GM13977 (cell line): ENCODE measurements at regions not wholly inside any gene's neighbourhood (a gene's known extent, or its start where the extent isn't known, plus 50 kb on each side); places are given as distances from the start of the nearest gene placed in this dataset.

ENCODE experiments used
- DNase-seq: peaks from one replicate; pipeline ENCODE4 v3.0.0; 2012; ENCODE audit warnings: low spot score
- in situ Hi-C: fragments of 300-500 bp; cut with MboI; formaldehyde crosslinking; loops from one replicate; pipeline ENCODE4 v1.12.0; 2022; ENCODE audit warnings: low sequenced_read_pairs, low pct_unique_long_range_greater_than_20kb, mixed read lengths, inconsistent platforms; ENCODE audit not compliant: unreplicated experiment
- TF ChIP-seq, protein P1 (sequence below): IDR thresholded peaks from 2 replicates; pipeline ENCODE4 v1.5.1; 2012; ENCODE audit warnings: mild to moderate bottlenecking, control low read depth; ENCODE audit not compliant: insufficient read depth; ENCODE audit errors: extremely low read depth, missing control alignments

GRCh38 chr22:34866081-34866480 lies 199.9 kb upstream of the ISX start:
- DNase-seq, result no peak

GRCh38 chr22:34866495-34867131 lies 199.3 kb upstream of the ISX start:
- TF ChIP-seq, protein P1, sequence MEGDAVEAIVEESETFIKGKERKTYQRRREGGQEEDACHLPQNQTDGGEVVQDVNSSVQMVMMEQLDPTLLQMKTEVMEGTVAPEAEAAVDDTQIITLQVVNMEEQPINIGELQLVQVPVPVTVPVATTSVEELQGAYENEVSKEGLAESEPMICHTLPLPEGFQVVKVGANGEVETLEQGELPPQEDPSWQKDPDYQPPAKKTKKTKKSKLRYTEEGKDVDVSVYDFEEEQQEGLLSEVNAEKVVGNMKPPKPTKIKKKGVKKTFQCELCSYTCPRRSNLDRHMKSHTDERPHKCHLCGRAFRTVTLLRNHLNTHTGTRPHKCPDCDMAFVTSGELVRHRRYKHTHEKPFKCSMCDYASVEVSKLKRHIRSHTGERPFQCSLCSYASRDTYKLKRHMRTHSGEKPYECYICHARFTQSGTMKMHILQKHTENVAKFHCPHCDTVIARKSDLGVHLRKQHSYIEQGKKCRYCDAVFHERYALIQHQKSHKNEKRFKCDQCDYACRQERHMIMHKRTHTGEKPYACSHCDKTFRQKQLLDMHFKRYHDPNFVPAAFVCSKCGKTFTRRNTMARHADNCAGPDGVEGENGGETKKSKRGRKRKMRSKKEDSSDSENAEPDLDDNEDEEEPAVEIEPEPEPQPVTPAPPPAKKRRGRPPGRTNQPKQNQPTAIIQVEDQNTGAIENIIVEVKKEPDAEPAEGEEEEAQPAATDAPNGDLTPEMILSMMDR, result no peak
- in situ Hi-C loops, result no loop called here
- no peak for DNase-seq

More at GRCh38 chr22:34866081-34866480, 199.9 kb upstream of the ISX start:
- in situ Hi-C loops, result no loop called here
- TF ChIP-seq, protein P1, result no peak

GRCh38 chr22:34877506-34877905 lies 188.5 kb upstream of the ISX start:
- in situ Hi-C loops, result no loop called here
- TF ChIP-seq, protein P1, result no peak
- no peak for DNase-seq

DNA sequence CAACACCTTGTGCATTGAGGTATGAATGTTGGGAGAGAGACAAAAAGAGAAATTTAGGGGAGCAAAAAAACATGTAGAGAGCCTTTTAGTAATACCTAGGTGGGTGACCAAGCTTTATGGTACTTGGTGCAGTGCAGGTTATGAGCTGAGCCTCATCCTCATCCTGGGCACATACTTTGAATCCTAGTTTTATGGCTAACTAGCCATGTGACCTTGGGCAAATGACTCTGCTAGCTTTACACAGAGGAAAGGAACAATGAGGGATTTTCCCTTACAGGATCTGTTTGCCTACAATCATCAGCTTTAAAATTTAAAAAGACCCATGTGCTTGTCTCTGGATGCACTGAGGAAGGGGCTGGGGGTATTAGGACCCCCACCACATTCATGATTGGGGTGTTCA lies 187.8 kb upstream of the ISX start:
- TF ChIP-seq, protein P1, result no peak
- no peak for DNase-seq
- in situ Hi-C loops, result no loop called here

GRCh38 chr22:34879001-34879400 lies 187.0 kb upstream of the ISX start:
- DNase-seq, result no peak
- in situ Hi-C loops, result no loop called here
- TF ChIP-seq, protein P1, result no peak

DNA sequence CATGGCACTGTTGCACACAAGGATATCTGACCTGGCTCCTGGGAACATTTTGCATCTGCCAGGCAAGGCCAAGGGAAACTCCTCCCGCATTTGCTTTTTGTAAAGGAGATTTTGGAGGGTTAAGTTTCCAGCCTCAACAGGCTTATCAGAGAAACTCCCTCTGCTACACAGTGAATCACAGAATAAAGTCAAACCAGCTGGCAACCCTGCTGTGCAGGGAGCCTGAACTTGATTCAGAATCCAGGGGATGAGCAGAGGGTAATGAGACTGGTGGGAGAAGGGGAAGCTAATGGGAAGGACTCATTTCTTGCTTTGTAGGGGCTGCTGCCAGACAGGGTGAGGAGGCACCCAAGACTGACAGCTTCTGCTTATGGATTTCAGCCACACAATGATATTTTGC lies 185.3 kb upstream of the ISX start:
- TF ChIP-seq, protein P1, result no peak
- DNase-seq, result no peak
- in situ Hi-C loops, result no loop called here

- no peak for DNase-seq
- TF ChIP-seq, protein P1, result no peak
- in situ Hi-C loops, result no loop called here
Measured at GRCh38 chr22:34881453-34881852, 184.5 kb upstream of the ISX start.
